B cell (primary cell): ENCODE measurements at regions not wholly inside any gene's neighbourhood (a gene's known extent, or its start where the extent isn't known, plus 50 kb on each side); places are given as distances from the start of the nearest gene placed in this dataset.

Source experiments
- ATAC-seq: fragments of 200-7000 bp; cut with Tn5 transposase; one replicate; pipeline ENCODE4 v1.10.0; 2021; ENCODE audit warnings: low read depth, mild to moderate bottlenecking, moderate number of reproducible peaks, moderate library complexity
- CTCF ChIA-PET: fragments of 350-600 bp; sonication (Branson Sonifier 250); formaldehyde crosslinking; loops from one replicate; lab custom pipeline; 2021; ENCODE audit warnings: antibody characterized with exemption, inconsistent platforms; lab: Charles Lee
- POLR2A ChIA-PET: fragments of 350-600 bp; sonication (Branson Sonifier 250); formaldehyde crosslinking; loops from one replicate; lab custom pipeline; 2021; ENCODE audit warnings: antibody characterized with exemption; lab: Charles Lee
- DNase-seq: peaks from one replicate; pipeline ENCODE4 v3.0.0; 2013
- H2AFZ ChIP-seq: 2 replicates; pipeline ENCODE4 v1.6.1; 2012; ENCODE audit warnings: mild to moderate bottlenecking, low read depth, low read length; ENCODE audit not compliant: insufficient read depth, poor library complexity, severe bottlenecking
- H3K27ac ChIP-seq, 2 donors: 1 replicate in 1 of 2; 2 replicates in 1 of 2; pipeline ENCODE4 v1.5.1; 2012 to 2013; ENCODE audit warnings: low read length in 2 of 2, mild to moderate bottlenecking in 2 of 2, moderate library complexity in 1 of 2
- H3K27me3 ChIP-seq, 4 experiments: fragments of 200-600 bp in 1 of 4; sonication (generic) in 1 of 4; replicated peaks in 1 of 4; 1 replicate in 2 of 4; 2 replicates in 2 of 4; pipeline versions ENCODE4 v1.6.1 to v1.7.0; 2013 to 2016; ENCODE audit warnings: low read length in 3 of 4, mild to moderate bottlenecking in 2 of 4, mixed read lengths in 1 of 4, moderate library complexity in 1 of 4; ENCODE audit not compliant: insufficient read depth in 4 of 4, control insufficient read depth in 3 of 4; ENCODE audit errors: control extremely low read depth in 1 of 4
- H3K36me3 ChIP-seq, 2 experiments: replicated peaks in 1 of 2; 1 replicate in 1 of 2; 2 replicates in 1 of 2; pipeline versions ENCODE4 v1.6.1 to v1.7.1; 2013; ENCODE audit warnings: low read length in 1 of 2; ENCODE audit not compliant: insufficient read depth in 2 of 2, control insufficient read depth in 1 of 2; ENCODE audit errors: control extremely low read depth in 1 of 2, extremely low read depth in 1 of 2
- H3K4me1 ChIP-seq, 2 donors: fragments of 200-600 bp in 1 of 2; sonication (generic) in 1 of 2; 1 replicate in 1 of 2; 2 replicates in 1 of 2; pipeline versions ENCODE4 v1.5.1 to v1.6.1; 2013 to 2017; ENCODE audit warnings: low read length in 2 of 2; ENCODE audit not compliant: control insufficient read depth in 2 of 2, insufficient read depth in 2 of 2
- H3K4me2 ChIP-seq: replicated peaks from 2 replicates; pipeline ENCODE3; 2012; ENCODE audit warnings: mild to moderate bottlenecking, low read depth, low read length; ENCODE audit not compliant: poor library complexity, severe bottlenecking
- H3K4me3 ChIP-seq, 5 experiments: fragments of 200-600 bp in 1 of 5; sonication (generic) in 1 of 5; 1 replicate in 3 of 5; 2 replicates in 2 of 5; pipeline versions ENCODE4 v1.5.1 to v1.7.0; 2011 to 2016; ENCODE audit warnings: low read length in 4 of 5, mild to moderate bottlenecking in 4 of 5, low read depth in 2 of 5, control low read depth in 1 of 5, moderate library complexity in 1 of 5; ENCODE audit not compliant: insufficient read depth in 1 of 5; ENCODE audit errors: control extremely low read depth in 1 of 5, extremely low read depth in 1 of 5
- H3K79me2 ChIP-seq: fragments of 200-600 bp; sonication (generic); one replicate; pipeline ENCODE4 v1.6.0; 2016; ENCODE audit warnings: low read length; ENCODE audit not compliant: control insufficient read depth, insufficient read depth
- H3K9ac ChIP-seq: fragments of 200-600 bp; sonication (generic); 2 replicates; pipeline ENCODE4 v1.6.1; 2017; ENCODE audit warnings: mild to moderate bottlenecking, low read length, moderate library complexity
- H3K9me3 ChIP-seq, 3 donors: one replicate each; pipeline versions ENCODE4 v1.6.1 to v1.7.1; 2013; ENCODE audit warnings: low read length in 2 of 3; ENCODE audit not compliant: control insufficient read depth in 2 of 3, insufficient read depth in 1 of 3; ENCODE audit errors: control extremely low read depth in 1 of 3
- H4K20me1 ChIP-seq: 2 replicates; pipeline ENCODE4 v1.6.0; 2012; ENCODE audit warnings: mild to moderate bottlenecking, low read length; ENCODE audit not compliant: insufficient read depth, control insufficient read depth, poor library complexity, severe bottlenecking
- H3K27ac Mint-ChIP-seq: one replicate; pipeline ENCODE4 v1.8.0; 2021; ENCODE audit warnings: mixed read lengths
- H3K27me3 Mint-ChIP-seq: one replicate; pipeline ENCODE4 v1.8.0; 2021; ENCODE audit warnings: mixed read lengths
- H3K4me1 Mint-ChIP-seq: one replicate; pipeline ENCODE4 v1.8.0; 2021; ENCODE audit warnings: mixed read lengths
- H3K4me3 Mint-ChIP-seq: one replicate; pipeline ENCODE4 v1.8.0; 2021; ENCODE audit warnings: mixed read lengths
- H3K9me3 Mint-ChIP-seq: one replicate; pipeline ENCODE4 v1.8.0; 2022; ENCODE audit warnings: mixed read lengths; ENCODE audit not compliant: insufficient read depth
- EZH2 ChIP-seq: IDR thresholded peaks from 2 replicates; pipeline ENCODE4 v1.6.1; 2012; ENCODE audit warnings: borderline replicate concordance, low read depth, mild to moderate bottlenecking, moderate library complexity, low read length; ENCODE audit not compliant: insufficient read depth, poor library complexity, severe bottlenecking
- WGBS: methylation state at CpG from one replicate; pipeline ENCODE4 v1.1.5; 2013; ENCODE audit warnings: missing lambda C conversion rate; ENCODE audit not compliant: insufficient coverage; 5-methylcytosine and 5-hydroxymethylcytosine counted together
- intact Hi-C: fragments of 100-400 bp; cut with micrococcal nuclease; formaldehyde crosslinking; loops from one replicate; pipeline ENCODE4 v1.10.0; 2022
- TF ChIP-seq, protein P1 (sequence below): fragments of 200-600 bp; IDR thresholded peaks from one replicate; pipeline ENCODE4 v1.8.0; 2022; ENCODE audit warnings: antibody characterized with exemption, mild to moderate bottlenecking

DNA sequence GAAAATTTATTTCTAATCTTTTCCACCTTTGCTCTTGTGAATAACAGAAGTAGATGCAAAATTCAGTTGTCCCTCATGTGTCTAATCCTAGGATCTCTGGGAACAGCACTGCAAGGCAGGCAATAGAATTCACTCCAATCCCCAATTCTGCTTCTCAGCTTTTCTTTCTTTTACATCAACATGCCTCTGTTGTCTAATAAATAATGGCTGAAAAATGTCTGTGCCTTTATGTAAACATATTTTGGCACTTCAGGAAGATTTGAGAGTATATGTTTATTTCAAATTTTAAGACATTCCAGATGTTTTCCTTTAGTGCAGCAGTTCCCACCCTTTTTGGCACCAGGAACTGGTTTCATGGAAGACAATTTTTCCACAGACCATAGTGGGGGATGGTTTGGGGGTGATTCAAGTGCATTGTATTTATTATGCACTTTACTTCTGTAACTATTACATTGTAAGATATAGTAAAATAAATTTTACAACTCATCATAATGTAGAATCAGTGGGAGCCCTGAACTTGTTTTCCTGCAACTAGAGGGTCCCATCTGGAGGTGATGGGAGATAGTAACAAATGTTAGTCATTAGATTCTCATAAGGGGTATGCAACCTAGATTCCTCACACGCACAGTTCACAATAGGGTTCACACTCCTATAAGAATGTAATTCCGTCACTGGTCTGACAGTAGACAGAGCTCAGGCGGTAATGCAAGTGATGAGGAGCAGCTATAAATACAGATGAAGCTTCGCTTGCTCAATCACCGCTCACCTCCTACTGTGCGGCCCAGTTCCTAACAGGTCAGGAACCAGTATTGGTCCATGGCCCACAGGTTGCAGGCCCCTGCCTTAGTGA lies 590.3 kb upstream of the CNTNAP5 start:
- H3K79me2 ChIP-seq, result no peaks in the 10 kb centered on the region
- intact Hi-C loops, result no loop called here
- H3K4me1 Mint-ChIP-seq, result no peaks in the 10 kb centered on the region
- H3K27ac ChIP-seq, result no peak overlapping the region
- H3K27ac Mint-ChIP-seq, result no peak overlapping the region
- H3K4me3 Mint-ChIP-seq, result no peak overlapping the region
- no peak overlapping the region for H3K4me2 ChIP-seq
- no peak for TF ChIP-seq EZH2
- TF ChIP-seq, protein P1, sequence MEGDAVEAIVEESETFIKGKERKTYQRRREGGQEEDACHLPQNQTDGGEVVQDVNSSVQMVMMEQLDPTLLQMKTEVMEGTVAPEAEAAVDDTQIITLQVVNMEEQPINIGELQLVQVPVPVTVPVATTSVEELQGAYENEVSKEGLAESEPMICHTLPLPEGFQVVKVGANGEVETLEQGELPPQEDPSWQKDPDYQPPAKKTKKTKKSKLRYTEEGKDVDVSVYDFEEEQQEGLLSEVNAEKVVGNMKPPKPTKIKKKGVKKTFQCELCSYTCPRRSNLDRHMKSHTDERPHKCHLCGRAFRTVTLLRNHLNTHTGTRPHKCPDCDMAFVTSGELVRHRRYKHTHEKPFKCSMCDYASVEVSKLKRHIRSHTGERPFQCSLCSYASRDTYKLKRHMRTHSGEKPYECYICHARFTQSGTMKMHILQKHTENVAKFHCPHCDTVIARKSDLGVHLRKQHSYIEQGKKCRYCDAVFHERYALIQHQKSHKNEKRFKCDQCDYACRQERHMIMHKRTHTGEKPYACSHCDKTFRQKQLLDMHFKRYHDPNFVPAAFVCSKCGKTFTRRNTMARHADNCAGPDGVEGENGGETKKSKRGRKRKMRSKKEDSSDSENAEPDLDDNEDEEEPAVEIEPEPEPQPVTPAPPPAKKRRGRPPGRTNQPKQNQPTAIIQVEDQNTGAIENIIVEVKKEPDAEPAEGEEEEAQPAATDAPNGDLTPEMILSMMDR, result no peak
- H2AFZ ChIP-seq, result no peak overlapping the region
- H3K36me3 ChIP-seq, result no peaks in the 10 kb centered on the region
- H3K4me3 ChIP-seq, result no peak overlapping the region
- H3K9me3 Mint-ChIP-seq, result peaks cover 6% of the 10 kb centered on the region
- ChIA-PET CTCF (no interaction called here), POLR2A (no interaction called here)
- DNase-seq (no peak), ATAC-seq (no peak)
- H3K27me3 ChIP-seq, result no peaks in the 10 kb centered on the region
- H4K20me1 ChIP-seq, result no peaks in the 10 kb centered on the region
- no peaks in the 10 kb centered on the region for H3K4me1 ChIP-seq
- WGBS, result 97% methylated on average over 4 of the region's 6 CpGs
- no peaks in the 10 kb centered on the region for H3K9me3 ChIP-seq
- H3K9ac ChIP-seq, result no peak overlapping the region
- H3K27me3 Mint-ChIP-seq, result no peaks in the 10 kb centered on the region

DNA sequence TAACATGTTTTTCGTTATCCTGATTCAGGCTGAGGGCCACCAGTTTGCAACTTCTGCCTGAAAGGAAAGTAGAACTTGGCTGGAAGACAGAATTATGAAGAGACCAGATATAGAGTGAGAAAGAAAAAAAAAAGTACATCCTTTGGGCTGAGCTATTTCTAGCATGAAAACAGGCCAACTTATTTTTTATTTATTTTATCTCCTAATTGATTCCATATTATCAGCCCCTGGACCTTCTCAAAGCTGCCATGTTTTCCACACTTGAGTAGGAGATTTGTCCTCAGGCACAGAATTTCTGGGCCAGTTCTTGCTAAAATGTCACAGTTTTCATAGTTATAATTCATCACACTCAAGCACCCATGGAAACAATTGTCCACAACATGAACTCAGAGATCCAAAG lies 586.8 kb upstream of the CNTNAP5 start:
- Histone ChIP-seq H3K9me3 (no peaks in the 10 kb centered on the region), H3K79me2 (no peaks in the 10 kb centered on the region), H3K4me3 (no peak overlapping the region), H3K27me3 (no peaks in the 10 kb centered on the region), H3K4me1 (no peaks in the 10 kb centered on the region), H3K27ac (no peak overlapping the region), H3K36me3 (no peaks in the 10 kb centered on the region), H4K20me1 (no peaks in the 10 kb centered on the region), H3K9ac (no peak overlapping the region), H2AFZ (no peak overlapping the region), H3K4me2 (no peak overlapping the region)
- ATAC-seq, result no peak
- POLR2A ChIA-PET, result no interaction called here
- no peaks in the 10 kb centered on the region for H3K4me1 Mint-ChIP-seq
- no peak overlapping the region for H3K27ac Mint-ChIP-seq
- intact Hi-C loops, result no loop called here
- no CpG with 5 or more reads among the region's 1 CpG for WGBS
- H3K4me3 Mint-ChIP-seq, result no peak overlapping the region
- peaks cover 6% of the 10 kb centered on the region for H3K9me3 Mint-ChIP-seq
- H3K27me3 Mint-ChIP-seq, result no peaks in the 10 kb centered on the region
- TF ChIP-seq, protein P1, result no peak
- no peak for TF ChIP-seq EZH2
- CTCF ChIA-PET, result no interaction called here
- DNase-seq, result no peak
